Esophagus squamous epithelium (tissue), 4 donors: ENCODE measurements at regions not wholly inside any gene's neighbourhood (a gene's known extent, or its start where the extent isn't known, plus 50 kb on each side); places are given as distances from the start of the nearest gene placed in this dataset.

Experiments used
- POLR2A ChIP-seq, 4 donors: fragments of 450-650 bp; IDR thresholded peaks; one replicate each; pipeline ENCODE4 v1.6.1; 2017; ENCODE audit warnings: antibody characterized with exemption in 4 of 4, mild to moderate bottlenecking in 4 of 4, moderate library complexity in 3 of 4
- TF ChIP-seq, protein P1 (sequence below), 6 experiments: fragments of 450-650 bp in 4 of 6; fragments of 200-600 bp in 2 of 6; sonication (generic) in 2 of 6; IDR thresholded peaks; one replicate each; pipeline ENCODE4 v1.5.1; 2016 to 2019; ENCODE audit warnings: antibody characterized with exemption in 6 of 6, mild to moderate bottlenecking in 4 of 6, moderate library complexity in 4 of 6

DNA sequence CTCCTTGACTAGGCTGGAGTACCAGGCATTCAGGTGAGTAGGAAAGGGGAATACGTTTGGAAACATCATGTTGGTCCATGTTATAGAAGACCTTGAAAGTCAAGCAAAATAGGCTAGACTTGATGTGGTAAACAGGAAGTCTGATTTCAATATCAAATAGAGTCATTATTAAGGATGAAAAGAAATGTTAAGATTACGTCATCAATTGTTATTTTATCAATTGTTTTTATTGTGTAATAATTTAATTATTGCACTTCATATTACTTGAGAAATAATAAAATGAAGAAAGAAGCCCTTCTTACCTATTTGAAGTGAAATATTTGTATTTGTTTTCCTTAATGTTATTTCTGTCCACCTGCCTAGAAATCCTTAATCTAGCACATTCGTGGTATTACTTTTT, 361.0 kb upstream of the HAND2 start:
- TF ChIP-seq, protein P1, sequence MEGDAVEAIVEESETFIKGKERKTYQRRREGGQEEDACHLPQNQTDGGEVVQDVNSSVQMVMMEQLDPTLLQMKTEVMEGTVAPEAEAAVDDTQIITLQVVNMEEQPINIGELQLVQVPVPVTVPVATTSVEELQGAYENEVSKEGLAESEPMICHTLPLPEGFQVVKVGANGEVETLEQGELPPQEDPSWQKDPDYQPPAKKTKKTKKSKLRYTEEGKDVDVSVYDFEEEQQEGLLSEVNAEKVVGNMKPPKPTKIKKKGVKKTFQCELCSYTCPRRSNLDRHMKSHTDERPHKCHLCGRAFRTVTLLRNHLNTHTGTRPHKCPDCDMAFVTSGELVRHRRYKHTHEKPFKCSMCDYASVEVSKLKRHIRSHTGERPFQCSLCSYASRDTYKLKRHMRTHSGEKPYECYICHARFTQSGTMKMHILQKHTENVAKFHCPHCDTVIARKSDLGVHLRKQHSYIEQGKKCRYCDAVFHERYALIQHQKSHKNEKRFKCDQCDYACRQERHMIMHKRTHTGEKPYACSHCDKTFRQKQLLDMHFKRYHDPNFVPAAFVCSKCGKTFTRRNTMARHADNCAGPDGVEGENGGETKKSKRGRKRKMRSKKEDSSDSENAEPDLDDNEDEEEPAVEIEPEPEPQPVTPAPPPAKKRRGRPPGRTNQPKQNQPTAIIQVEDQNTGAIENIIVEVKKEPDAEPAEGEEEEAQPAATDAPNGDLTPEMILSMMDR (IDR thresholded peaks at IDR 0.05) = no peak
- no peak for TF ChIP-seq POLR2A (IDR thresholded peaks at IDR 0.05)
